Activated CD8-positive, alpha-beta memory T cell treated with anti-CD3 and anti-CD28 coated beads for 4 hours (primary cell): ENCODE measurements at regions not wholly inside any gene's neighbourhood (a gene's known extent, or its start where the extent isn't known, plus 50 kb on each side); places are given as distances from the start of the nearest gene placed in this dataset.
A peak's percentile ranks its signal among the peaks of the same experiment; 100 is the strongest.
"Not testable (repeated sequence)": the region's sequence is repeated elsewhere in the genome, so short reads cannot be mapped to it uniquely, and the experiment has no call there.

Experiments used
- DNase-seq, 2 donors: peaks; one replicate each; pipeline ENCODE4 v3.0.0-alpha.2; 2020; ENCODE audit warnings: low read depth in 2 of 2

DNA sequence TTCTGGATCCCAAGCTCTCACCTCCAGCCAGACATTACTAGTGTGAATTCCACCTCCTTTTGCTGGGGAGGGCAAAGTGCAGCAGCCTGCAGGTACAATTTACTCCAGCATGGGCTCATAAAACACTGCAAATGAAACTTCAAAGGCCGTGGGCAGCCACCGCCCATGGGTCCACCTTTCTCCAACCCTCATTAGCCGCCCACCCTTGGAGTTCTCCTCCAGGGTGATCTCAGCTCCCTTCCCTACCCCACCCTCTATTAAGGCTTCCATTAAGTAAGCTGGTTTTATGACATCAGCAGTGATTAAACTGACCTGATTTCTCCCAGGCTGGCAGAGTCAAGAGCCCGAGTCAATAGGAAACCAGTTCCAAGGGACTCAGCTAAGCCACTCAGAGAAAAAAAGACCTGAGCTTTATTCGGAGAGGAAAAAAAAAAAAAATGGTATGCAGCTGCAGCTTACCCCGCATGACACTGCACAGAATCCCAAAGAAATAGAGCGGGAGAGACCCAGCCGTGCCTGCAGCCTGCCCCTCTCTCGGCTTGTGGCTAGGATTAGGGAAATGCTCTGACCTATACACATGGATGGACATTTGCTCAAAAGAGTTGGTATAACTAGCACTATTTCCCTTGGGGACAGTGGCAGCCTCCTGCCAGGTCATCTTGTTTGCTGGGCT is 319.6 kb downstream of the PTTG2 start:
- DNase-seq: no peak

DNA sequence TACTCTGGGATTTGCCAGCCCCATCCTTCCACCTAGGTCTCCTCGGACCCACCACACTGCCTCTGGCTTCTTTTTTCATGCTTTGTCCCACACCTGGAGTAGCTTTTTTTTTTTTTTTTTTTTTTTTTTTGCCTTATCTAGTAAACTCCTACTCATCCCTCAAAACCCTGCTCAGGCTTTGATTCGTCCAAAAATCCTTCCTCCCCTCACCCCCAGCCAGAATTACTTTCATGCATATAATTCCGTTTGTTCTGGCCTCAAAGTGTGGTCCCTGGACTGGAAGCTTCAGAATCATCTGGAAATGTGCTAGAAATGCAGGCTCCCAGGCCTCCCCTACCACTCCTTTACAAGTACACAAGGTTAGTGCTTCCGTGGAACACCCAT is 320.1 kb downstream of the PTTG2 start:
- no peak for DNase-seq

DNA sequence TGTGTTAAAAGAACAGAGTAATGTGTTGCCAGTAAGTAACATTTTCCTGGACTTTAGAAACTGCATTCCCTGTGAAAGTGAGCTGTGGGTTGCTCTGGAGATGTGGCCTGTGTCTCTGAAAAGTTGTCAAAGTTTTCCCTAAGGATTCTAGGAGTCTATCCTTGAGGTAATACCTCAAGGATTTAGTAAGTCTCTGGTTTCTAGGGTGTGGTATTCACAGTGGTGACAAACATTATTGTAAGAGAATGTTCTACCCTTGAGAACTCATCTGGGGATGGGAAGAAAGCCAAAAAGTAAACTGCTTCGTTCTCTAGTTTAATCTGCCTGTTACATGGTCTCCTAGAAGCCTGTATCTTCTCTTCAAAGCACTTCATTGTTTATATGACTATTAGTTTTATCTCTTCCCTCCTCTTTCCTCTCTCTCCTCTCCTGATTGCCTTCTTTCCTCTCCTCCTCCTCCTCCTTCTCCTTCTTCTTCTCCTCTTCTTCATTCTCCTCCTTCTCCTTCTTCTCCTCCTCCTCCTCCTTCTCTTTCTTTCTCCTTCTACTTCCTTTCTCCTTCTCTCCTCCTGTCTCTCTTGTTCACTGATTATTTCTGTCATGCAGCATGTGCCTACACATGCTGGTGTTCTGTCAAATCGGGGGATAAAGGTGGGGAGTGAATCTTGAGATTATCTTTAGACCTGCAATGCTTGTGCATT is 321.3 kb downstream of the PTTG2 start:
- no peak for DNase-seq

DNA sequence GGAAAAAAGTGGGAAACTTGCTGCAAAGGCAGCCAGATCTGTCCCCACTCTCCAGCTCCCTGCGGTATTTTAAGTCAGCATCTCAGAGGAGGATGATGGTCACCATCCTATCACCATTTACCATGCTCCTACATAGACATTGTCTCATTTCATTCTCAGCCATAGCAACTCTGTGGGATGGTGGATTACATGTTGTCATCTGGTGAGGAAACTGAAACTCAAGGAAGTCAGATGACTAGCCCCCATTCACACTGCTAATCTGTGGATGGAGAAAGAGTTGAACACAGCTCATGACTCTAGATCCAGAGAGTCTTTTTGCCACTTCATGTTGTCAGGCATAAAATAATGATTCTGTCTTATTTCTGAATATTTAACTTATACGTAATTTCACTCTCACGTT is 323.5 kb downstream of the PTTG2 start:
- DNase-seq: no peak

DNA sequence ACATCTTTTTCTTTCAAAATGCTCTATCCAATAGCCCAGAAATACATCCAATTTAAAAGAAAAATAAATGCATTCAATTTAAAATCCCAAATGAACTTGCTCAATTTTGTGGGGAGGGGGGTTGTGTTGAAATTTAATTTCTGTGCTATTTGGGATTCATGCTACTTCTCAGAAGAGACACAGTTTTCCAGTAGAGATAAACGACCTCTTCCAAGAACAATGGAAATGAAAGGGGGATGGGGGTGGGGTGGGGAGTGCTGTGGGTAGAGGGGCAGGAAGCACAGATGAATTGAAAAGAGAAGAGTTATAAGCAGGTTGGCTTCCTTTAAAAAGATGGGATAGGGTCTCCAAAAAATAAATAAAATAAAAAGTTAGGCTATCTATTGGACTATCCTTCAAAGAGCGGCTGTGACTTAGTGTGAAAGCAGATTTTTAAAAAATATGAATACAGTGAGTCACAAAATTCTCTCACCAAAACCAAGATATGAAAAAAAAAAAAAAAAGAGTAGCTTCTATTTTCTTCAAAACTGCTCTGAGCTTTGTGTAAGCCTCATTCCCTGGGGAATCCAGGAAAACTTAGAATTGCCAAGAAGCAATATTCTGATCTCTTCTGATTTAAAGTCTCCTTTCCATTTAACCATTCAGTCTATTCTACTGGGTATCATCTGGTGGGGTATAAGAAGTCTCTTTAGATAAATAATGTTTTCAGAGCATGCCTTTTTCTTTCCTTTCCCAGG is 324.3 kb downstream of the PTTG2 start:
- DNase-seq: no peak

DNA sequence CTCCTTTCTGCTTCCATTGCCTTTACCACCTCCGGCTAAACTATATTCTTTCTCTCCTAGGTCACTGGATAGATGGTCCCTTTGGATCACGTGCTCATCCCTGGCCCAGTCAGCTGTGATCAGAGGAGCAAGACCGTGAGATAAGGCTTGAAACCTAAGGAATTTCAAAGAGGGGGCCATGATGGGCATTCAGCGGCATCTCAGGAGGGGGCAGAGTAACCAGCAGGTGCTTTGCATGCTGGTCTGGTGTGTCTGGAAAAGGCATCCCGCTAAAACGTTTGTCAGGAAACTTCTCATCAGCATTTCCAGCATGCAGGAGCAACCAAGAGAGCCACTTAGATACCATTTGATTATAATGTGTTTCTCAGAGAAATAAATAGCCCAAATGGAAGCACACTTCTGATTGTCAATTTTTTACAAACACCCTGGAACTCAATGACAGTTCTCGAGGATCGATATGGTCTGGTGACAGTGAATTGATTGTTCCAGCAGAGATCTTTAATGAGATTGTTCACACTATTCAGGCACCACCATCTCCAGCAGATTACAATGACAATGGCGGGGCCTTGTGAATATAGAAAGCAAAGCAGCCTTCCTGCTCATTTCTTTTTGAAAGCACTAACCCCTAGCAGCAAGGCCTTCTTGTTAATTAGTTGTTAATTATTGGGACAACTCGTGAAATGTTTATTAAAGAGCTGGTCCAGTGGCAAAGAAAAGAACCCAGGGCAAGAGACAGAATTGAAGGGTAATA is 327.1 kb downstream of the PTTG2 start:
- DNase-seq: no peak

DNA sequence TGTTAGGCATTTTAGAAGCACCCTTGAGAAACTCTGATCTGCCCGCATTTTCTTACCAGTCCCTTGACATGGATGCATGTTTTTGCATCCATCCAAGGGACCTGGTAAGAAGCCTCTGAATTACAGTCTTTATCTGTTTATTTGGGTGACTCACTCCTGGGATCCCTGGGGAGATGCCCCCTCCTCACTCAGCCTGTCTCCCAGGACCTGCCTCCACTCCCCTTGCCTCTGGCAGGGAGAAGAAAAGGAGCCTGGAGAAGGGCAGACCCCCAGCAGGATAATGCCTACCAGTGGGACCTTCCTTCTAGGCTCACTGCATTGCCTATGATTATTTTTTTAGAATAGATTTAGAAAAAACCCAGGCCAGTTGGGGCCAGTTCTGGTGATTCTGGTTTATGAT is 329.4 kb downstream of the PTTG2 start:
- no peak for DNase-seq

DNA sequence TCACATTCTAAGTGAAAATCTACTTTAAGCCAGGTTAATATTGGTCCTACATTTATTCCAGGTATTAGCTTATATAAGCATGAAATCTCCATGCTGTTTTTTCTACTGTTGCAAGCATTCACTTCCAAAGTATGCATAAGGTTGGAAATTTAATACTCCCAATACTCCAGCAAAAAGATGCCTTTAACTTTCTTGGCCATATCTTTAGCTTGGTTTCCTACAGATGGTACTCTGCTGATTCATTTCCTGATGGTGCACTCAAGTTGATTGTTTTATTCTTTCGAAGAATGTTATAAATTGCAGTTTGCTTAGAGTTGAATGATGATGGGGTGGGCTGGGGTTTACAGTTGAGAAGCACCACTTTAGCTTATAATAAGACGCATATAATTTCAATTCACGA is 330.2 kb downstream of the PTTG2 start:
- no peak for DNase-seq

DNA sequence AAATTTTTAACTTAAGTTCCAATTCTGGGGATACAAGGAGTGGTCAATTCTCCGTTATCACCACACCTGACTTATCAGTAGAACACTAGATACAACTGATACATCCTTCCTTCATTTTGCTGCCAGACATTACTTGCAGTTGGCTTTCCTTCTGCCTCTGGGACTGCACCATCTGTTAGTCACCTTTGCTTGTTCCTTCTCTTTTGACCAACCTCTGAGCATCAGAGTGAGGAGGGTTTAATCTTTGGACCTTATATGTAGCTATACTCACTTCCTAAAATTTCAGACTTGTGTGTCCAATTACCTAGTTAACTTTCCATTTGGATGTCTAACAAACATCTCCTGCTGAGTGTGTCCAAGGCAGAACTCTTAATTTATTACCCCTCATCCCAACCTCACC is 330.7 kb downstream of the PTTG2 start:
- no peak for DNase-seq

DNA sequence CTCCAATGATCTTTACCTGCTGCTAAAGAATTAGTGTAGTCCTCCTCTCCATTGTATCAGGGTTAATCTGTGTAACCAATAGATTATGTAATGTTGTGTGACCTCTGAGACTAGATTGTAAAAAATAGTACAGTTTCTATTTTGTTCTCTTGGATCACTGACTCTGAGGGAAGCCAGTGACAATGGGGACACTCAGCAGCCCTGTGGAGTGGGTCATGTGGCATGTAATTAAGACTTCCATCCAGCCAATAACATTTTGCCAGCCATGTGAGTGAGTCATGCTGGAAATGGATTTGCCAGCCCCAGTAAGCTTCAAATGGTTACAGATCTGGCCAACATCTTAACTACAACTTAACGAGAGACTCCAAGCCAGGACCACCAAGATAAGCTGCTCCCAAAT is 332.3 kb downstream of the PTTG2 start:
- DNase-seq: no peak

DNA sequence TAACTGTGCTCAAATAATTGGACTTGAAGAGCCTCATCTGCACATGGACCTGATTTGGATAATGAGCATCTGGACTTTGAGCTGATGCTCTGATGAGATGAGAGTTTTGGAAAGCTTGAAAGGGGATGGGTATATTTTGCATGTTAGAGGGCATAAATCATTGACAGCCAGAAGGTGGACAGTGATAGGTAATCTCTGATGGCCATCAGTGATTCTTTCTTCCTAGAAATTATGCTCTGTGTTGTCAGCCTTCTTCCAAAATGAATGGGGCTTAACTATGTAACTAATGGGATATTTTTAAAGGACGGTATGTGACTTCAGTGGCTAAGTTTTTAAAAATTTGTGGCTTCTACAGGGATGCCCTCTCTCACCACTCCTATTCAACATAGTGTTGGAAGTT is 334.0 kb downstream of the PTTG2 start:
- DNase-seq: no peak

DNA sequence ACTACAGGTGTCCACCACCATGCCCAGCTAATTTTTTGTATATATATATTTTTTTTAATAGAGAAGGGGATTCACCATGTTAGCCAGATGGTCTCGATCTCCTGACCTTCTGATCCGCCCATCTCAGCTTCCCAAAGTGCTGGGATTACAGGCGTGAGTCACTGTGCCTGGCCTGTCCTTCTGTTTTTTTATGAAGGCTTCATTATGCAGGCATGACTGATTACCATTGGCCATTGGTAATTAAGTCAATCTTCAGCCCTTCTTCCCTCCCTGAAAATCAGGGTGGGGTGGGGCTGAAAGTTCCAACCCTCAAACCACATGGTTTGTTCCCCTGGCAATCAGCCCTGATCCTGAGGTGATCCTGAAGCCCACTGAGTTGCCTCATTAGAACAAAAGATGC is 336.9 kb downstream of the PTTG2 start:
- no peak for DNase-seq

DNA sequence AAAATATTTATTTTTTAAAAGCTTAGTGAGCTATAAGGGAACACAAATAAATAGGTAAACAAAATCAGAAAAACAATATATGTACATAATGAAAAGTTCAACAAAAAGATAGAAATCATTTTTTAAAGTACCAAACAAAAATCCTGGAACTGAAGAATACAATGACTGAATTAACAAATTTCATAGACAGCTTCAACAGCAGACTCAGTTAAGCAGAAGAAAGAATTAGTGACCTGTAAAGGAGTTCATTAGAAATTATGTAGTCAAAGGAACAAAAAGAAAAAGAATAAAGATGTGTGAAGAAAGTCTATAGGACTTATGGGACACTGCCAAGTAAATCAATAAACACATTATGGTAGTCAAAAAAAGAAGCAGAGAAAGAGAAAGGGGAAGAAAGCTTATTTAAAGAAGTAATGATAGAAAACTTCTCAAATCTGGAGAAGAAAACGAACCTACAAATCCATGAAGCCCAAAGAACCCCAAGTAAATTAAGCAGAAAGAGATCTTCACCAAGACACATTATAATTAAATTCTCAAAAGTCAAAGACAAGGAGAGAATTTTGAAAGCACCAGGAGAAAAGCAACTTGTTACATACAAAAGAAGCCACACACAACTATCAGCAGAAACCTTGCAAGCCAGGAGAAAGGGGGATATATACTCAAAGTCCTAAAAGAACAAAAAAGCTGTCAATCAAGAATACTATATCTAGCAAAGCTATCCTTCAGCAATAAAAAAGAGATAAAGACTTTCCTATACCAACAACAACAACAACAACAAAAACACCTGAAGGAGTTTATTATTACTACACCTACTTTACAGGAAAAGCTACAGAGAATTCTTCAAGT is 338.9 kb downstream of the PTTG2 start:
- no peak for DNase-seq

DNA sequence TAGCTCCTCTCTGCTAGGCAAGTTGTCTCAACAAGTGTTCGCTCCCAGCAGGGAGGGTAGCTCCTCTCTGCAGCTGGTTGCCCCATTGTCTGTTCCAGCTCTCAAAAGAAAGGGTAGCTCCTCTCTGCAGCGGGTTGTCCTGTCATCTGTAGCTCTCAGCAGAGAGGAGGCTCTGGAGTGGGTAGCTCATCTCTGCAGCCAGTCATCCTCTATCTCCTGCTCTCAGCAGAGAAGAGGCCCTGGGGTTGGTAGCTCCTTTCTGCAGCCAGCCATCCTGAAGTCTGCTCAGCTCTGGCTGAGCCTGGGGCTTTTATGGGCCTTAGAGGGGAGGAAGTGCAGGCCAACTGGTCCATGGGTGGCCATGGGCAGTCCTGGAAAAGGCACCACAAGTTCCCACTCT is 342.7 kb downstream of the PTTG2 start:
- DNase-seq: no peak

DNA sequence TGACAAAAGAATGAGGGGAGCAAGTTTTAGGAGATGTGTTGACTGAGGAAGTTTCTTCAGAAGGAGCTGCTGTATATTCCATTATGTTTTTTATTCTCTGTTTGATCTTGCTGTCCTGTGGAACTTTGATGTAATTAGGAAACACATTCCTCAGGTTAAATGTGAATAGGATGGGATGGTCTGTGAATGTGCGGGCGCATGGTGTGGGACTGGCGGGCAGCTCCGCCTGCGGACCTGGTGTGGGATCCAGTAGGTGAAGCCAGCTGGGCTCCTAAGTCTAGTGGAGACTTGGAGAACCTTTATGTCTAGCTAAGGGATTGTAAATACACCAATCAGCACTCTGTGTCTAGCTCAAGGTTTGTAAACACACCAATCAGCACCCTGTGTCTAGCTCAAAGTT is 344.3 kb downstream of the PTTG2 start:
- DNase-seq: not testable (repeated sequence)

DNA sequence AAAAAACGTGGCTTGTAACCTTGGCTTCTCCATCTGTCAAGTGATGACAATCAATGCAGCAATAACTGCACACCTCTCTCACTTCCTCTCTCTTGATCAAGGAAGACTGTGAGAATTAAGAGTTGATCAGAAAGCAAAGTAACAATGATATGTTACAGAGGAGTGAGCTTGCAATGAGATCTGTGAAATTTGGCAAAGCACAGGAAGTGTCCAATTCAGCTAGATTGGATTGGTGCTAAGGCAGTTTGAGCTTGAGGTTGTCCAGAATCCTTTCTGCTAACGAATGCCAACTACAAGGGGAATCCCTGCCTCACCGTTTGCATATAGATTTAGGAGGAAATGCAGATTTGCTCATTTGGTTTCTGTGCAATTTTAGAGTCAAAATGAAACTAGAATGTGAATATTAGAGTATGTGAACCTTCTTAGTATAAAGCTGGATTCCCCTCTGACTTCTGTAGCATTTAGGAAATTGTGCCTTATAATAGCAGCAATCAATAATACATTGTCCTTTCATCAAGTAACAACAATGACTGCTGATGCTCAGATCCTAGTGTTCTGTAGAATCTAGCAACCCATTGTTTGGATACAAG is 346.4 kb downstream of the PTTG2 start:
- no peak for DNase-seq

DNA sequence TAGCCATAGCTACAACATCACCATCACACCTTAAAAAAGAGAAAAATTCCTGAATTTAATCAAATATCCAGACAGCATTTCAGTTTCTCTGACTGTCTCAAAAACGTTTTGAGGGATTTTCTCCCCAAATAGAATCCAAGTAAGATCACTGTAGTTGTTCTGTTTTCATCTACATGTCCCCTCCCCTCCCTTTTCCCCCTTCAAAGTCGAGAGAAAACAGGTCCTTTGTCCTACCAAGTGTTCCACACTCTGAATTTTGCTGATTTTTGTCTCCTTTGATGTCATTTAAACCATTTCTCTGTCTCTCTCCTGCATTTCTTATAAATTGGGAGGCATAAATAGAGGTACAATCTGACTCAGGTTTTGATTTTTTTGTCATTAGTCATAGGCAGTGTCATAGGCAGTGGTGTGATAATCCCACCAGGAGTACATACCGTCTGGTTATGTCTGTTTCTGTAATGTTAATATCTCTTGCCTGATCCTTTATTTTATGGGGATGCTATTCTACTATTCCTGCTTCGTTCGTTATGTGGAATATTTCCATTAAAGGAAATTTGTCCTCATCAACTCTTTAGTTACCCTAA is 348.6 kb downstream of the PTTG2 start:
- DNase-seq: no peak

DNA sequence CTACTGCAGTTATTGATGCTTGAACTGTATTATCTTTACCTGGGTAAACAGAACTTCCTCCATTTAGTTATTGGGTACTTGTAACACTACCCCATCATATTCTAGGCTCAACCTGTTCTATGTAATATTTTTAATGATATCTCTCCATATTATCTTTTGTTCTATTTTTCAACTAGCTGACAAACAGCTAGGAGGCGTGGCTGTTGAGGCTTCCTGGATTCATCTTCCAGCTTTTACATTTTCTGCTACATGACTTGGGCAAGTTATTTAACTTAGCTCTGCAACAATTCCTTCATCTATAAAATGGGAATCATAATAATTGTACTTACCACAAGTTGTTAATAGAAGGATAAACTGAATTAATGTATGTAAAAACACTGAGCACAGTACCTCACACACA is 349.3 kb downstream of the PTTG2 start:
- DNase-seq: no peak

DNA sequence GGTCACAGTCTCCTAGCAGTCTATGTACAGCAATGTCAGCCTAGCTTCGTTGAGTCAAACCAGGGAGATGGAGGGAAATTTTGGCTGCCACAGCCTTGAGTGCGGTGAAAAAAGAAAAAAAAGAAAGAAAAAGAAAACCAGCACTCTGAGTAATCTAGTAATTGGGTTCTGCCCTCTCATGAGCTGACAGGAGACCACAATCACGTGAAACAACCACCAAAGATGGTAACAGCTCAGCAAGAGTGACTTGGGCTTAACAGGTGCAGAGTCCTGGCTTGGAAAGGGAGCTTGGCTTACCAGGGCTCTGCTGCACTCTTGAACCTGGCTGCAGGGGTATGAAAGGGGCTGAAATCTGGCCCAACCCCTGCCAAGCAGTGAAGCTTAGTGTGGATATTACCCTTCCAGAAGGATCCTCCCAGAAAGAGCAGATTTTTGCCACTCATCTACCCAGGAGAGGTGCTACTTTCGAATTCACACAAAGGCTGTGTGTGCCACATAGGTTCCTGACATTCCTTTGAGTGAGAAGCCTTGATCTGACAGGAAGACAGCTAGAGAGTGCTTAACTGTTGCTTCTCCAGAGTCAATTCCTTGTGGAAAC is 350.3 kb downstream of the PTTG2 start:
- DNase-seq: peak; percentile 20 to 46

DNA sequence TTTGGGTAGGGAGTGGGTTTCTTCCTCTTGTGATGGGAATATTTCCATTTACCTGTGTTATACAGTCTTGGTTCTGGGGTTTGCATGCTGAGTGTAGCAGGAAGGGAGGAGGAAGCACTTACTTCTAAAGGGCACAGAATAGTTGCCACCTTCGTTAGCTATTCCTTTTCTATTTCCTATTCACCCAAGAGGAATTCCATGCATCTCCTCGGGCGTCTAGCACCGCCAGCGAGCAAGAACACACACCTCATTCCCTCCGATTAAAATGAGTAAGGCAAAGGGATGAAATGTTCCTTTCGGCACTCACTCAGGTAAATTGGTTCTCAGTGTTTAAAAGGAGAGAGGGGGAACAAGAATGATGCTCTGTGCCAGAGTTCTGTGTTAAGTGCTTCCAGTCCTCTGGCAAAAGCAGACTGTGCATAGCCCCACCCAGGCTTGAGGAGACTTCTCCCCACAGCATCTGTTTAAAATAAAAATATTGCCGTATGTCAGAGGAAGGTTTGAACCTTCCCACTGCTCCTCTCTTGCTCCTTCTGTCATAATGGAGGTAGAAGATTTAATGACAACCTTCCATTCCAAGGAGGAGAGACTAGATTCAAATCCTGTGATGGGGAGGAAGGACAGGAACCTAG is 351.4 kb downstream of the PTTG2 start:
- no peak for DNase-seq
